Progenitor cell of endocrine pancreas (in vitro differentiated cells): ENCODE measurements at regions not wholly inside any gene's neighbourhood (a gene's known extent, or its start where the extent isn't known, plus 50 kb on each side); places are given as distances from the start of the nearest gene placed in this dataset.

Experiments
- DNase-seq: peaks from one replicate; pipeline ENCODE4 v3.0.0; 2021; ENCODE audit warnings: low spot score; ENCODE audit not compliant: unreplicated experiment
- H3K27ac Mint-ChIP-seq: 2 replicates; pipeline ENCODE4 v1.8.0; 2021; ENCODE audit warnings: mild to moderate bottlenecking, moderate library complexity, mixed read lengths
- H3K27me3 Mint-ChIP-seq: 2 replicates; pipeline ENCODE4 v1.8.0; 2021; ENCODE audit warnings: mixed read lengths
- H3K36me3 Mint-ChIP-seq: 2 replicates; pipeline ENCODE4 v1.8.0; 2022; ENCODE audit warnings: mixed read lengths; ENCODE audit not compliant: insufficient read depth
- H3K4me1 Mint-ChIP-seq: 2 replicates; pipeline ENCODE4 v1.8.0; 2021; ENCODE audit warnings: low read depth, mixed read lengths
- H3K4me3 Mint-ChIP-seq: 2 replicates; pipeline ENCODE4 v1.8.0; 2021; ENCODE audit warnings: low read depth, mild to moderate bottlenecking, moderate library complexity, mixed read lengths
- H3K9me3 Mint-ChIP-seq: 2 replicates; pipeline ENCODE4 v1.8.0; 2021; ENCODE audit warnings: low read depth, mixed read lengths
- CTCF ChIP-seq: fragments of 200-600 bp; sonication (generic); IDR thresholded peaks from one replicate; pipeline ENCODE4 v1.5.0; 2021; ENCODE audit warnings: antibody characterized with exemption, mild to moderate bottlenecking; ENCODE audit not compliant: unreplicated experiment

GRCh38 chr7:113010377-113010776 lies 76.2 kb downstream of the GPR85 start:
- peaks cover 14% of the 10 kb centered on the region for H3K9me3 Mint-ChIP-seq
- no peak for DNase-seq
- H3K36me3 Mint-ChIP-seq: no peaks in the 10 kb centered on the region
- H3K4me3 Mint-ChIP-seq: no peak overlapping the region
- no peak for TF ChIP-seq CTCF
- H3K27ac Mint-ChIP-seq: no peak overlapping the region
- H3K27me3 Mint-ChIP-seq: no peaks in the 10 kb centered on the region
- no peaks in the 10 kb centered on the region for H3K4me1 Mint-ChIP-seq

GRCh38 chr7:113008755-113009154 lies 77.9 kb downstream of the GPR85 start:
- Mint-ChIP-seq H3K9me3 (peaks cover 14% of the 10 kb centered on the region), H3K4me1 (no peaks in the 10 kb centered on the region), H3K4me3 (no peak overlapping the region), H3K27me3 (no peaks in the 10 kb centered on the region), H3K27ac (no peak overlapping the region), H3K36me3 (no peaks in the 10 kb centered on the region)
- DNase-seq: no peak
- no peak for TF ChIP-seq CTCF

DNA sequence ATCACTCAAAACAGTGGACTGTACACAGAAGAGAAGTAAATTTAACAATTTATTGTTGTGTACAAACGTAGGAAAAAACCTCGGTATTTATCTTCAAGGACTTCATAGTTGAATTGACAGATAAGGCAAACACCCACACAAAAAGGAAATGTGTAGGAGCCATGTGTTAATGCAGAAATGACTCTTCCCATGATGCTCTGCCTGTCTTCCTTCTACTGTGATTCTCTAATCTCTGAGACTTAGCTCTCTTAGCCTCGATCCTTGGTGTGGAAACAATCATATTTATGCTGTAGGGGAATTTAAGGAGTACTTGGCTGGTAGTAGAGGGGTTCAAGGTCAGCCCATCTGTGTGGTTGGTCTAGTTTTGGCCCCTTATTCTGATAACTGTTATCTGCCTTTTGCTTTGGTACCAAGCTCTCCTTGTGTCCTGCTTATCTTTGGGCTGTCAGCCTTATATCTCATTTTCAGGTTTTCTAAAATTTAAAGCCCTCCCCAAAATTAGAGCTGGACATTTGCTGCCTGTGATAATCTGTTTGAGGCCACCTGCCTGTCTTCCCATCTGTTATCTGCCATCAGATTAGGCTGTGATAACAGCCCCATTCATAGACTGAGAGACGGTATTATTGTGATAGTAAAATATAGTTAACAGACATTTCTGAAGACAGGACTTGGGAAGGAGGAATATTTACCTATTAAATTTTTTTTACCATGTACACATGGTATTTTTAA lies 81.7 kb downstream of the GPR85 start:
- TF ChIP-seq CTCF: no peak
- Mint-ChIP-seq H3K9me3 (peaks cover 6% of the 10 kb centered on the region), H3K4me3 (no peak overlapping the region), H3K4me1 (no peaks in the 10 kb centered on the region), H3K27ac (no peak overlapping the region), H3K36me3 (no peaks in the 10 kb centered on the region), H3K27me3 (no peaks in the 10 kb centered on the region)
- no peak for DNase-seq

DNA sequence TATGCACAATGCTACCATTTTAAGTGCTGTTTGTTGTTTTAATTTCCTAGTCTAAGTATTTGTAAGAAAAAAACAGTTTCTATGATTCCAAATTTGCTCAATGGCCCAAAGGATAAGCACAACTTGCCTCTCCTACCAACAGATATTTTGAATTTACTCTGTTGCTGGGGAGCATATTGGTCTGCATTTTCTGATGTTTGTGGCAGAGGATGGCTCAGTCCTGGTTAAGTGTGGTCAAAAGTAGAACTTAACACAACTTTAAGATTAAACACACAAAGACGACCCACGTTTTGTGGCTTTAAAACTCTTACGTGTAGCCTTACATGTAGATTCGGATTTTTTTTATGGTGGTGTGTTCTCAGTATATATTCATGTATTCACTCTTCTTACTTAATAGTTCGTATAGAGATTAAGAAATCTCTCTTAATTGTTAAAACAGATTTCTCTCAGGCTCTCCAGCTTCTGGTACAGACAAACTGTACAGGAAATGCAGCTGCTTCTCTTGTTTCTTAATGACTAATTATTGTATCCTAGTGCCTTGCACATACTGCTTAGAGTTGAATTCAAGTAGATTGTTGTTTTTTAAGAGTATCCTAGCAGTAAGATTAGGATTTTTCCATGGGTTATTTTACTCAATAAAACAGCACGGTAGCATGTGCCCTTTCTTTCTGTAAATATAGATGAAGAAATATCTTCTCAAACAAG lies 86.2 kb downstream of the GPR85 start:
- no peak for TF ChIP-seq CTCF
- no peaks in the 10 kb centered on the region for H3K27me3 Mint-ChIP-seq
- H3K4me1 Mint-ChIP-seq: no peaks in the 10 kb centered on the region
- DNase-seq: no peak
- no peak overlapping the region for H3K27ac Mint-ChIP-seq
- no peaks in the 10 kb centered on the region for H3K9me3 Mint-ChIP-seq
- no peak overlapping the region for H3K4me3 Mint-ChIP-seq
- H3K36me3 Mint-ChIP-seq: no peaks in the 10 kb centered on the region

- H3K27me3 Mint-ChIP-seq: no peaks in the 10 kb centered on the region
- H3K9me3 Mint-ChIP-seq: peaks cover under 1% of the 10 kb centered on the region
- no peak overlapping the region for H3K4me3 Mint-ChIP-seq
- no peak for TF ChIP-seq CTCF
- H3K4me1 Mint-ChIP-seq: no peaks in the 10 kb centered on the region
- no peak overlapping the region for H3K27ac Mint-ChIP-seq
- no peaks in the 10 kb centered on the region for H3K36me3 Mint-ChIP-seq
- DNase-seq: no peak
Observed at GRCh38 chr7:112997831-112998230, 88.8 kb downstream of the GPR85 start.
